Psoas muscle (tissue), 7 donors: ENCODE measurements at regions not wholly inside any gene's neighbourhood (a gene's known extent, or its start where the extent isn't known, plus 50 kb on each side); places are given as distances from the start of the nearest gene placed in this dataset.
"Not testable (repeated sequence)": the region's sequence is repeated elsewhere in the genome, so short reads cannot be mapped to it uniquely, and the experiment has no call there.

Experiments
- ATAC-seq, 4 donors: fragments of 200-7000 bp; cut with Tn5 transposase; one replicate each; pipeline ENCODE4 v1.9.1; 2020; ENCODE audit warnings: moderate library complexity in 3 of 4, mild to moderate bottlenecking in 2 of 4
- DNase-seq, 2 donors: peaks; one replicate each; pipeline ENCODE4 v3.0.0-alpha.2; 2020
- H3K27ac ChIP-seq: fragments of 200-600 bp; one replicate; pipeline ENCODE4 v1.8.0; 2022
- H3K27me3 ChIP-seq, 3 donors: fragments of 200-600 bp in 1 of 3; one replicate each; pipeline versions ENCODE4 v1.6.1 to v1.8.0; 2013 to 2022; ENCODE audit warnings: low read length in 2 of 3, mild to moderate bottlenecking in 2 of 3, moderate library complexity in 1 of 3; ENCODE audit not compliant: insufficient read depth in 3 of 3
- H3K36me3 ChIP-seq, 2 donors: fragments of 200-600 bp in 1 of 2; one replicate each; pipeline versions ENCODE4 v1.6.1 to v1.8.0; 2013 to 2022; ENCODE audit warnings: low read depth in 1 of 2, mild to moderate bottlenecking in 1 of 2, moderate library complexity in 1 of 2; ENCODE audit not compliant: insufficient read depth in 1 of 2
- H3K4me1 ChIP-seq: fragments of 200-600 bp; one replicate; pipeline ENCODE4 v1.8.0; 2022
- H3K4me3 ChIP-seq: fragments of 200-600 bp; one replicate; pipeline ENCODE4 v1.8.0; 2022; ENCODE audit warnings: mild to moderate bottlenecking
- H3K9me3 ChIP-seq: fragments of 200-600 bp; one replicate; pipeline ENCODE4 v1.8.0; 2022
- WGBS, 3 donors: extraction: QIAGEN DNeasy Blood & Tissue Kit; methylation state at CpG; one replicate each; pipeline versions ENCODE4 v1.1.6 to v1.1.7; 2013; 5-methylcytosine and 5-hydroxymethylcytosine counted together
- intact Hi-C, 2 donors: fragments of 100-400 bp; cut with DNase I; formaldehyde crosslinking; loops; one replicate each; pipeline versions ENCODE4 v1.11.0 to v1.14.2; 2022
- TF ChIP-seq, protein P1 (sequence below): fragments of 200-600 bp; IDR thresholded peaks from one replicate; pipeline ENCODE4 v1.8.0; 2022; ENCODE audit warnings: antibody characterized with exemption
- donor health status: healthy with polysubstance abuse.
- donor health status: DM: no; HTN: no; CAD: no; lungs with moderate emphysema.
- donor health status: Bipolar disorder and iron deficiency.
- donor health status: healthy.
- donor health status: DM: yes; HTN: yes; CAD: no.
- donor health status: DM: no; HTN: no; CAD: no.
- donor health status: DM: yes; HTN: yes; CAD: no.

DNA sequence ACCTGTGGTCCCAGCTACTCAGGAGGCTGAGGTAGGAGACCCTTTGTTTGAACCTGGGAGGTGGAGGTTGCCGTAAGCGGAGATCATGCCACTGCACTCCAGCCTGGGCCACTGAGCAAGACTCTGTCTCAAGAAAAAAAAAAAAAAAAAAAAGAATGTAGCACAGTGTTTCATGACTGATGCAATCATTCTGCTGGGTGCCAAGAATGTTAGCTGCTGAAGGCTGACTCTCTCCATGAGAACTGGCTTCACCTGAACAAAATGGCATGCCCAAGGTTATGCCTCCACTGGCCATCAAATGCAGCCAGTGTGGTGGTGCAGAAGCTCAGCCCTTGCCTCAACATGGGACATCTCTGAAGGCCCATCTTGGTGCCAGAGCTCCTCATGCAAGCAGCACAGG lies 412.1 kb downstream of the ADAM29 start:
- no peak for ATAC-seq
- intact Hi-C loops = no loop called here
- TF ChIP-seq, protein P1, sequence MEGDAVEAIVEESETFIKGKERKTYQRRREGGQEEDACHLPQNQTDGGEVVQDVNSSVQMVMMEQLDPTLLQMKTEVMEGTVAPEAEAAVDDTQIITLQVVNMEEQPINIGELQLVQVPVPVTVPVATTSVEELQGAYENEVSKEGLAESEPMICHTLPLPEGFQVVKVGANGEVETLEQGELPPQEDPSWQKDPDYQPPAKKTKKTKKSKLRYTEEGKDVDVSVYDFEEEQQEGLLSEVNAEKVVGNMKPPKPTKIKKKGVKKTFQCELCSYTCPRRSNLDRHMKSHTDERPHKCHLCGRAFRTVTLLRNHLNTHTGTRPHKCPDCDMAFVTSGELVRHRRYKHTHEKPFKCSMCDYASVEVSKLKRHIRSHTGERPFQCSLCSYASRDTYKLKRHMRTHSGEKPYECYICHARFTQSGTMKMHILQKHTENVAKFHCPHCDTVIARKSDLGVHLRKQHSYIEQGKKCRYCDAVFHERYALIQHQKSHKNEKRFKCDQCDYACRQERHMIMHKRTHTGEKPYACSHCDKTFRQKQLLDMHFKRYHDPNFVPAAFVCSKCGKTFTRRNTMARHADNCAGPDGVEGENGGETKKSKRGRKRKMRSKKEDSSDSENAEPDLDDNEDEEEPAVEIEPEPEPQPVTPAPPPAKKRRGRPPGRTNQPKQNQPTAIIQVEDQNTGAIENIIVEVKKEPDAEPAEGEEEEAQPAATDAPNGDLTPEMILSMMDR = no peak
- H3K27ac ChIP-seq = no peak overlapping the region
- no peaks in the 10 kb centered on the region for H3K9me3 ChIP-seq
- 96 to 100% (median 97%) methylated on average over 2 of the region's 2 CpGs for WGBS, 3 donors
- no peaks in the 10 kb centered on the region for H3K36me3 ChIP-seq
- no peaks in the 10 kb centered on the region for H3K4me1 ChIP-seq
- H3K4me3 ChIP-seq = no peak overlapping the region
- H3K27me3 ChIP-seq = no peaks in the 10 kb centered on the region
- no peak for DNase-seq

DNA sequence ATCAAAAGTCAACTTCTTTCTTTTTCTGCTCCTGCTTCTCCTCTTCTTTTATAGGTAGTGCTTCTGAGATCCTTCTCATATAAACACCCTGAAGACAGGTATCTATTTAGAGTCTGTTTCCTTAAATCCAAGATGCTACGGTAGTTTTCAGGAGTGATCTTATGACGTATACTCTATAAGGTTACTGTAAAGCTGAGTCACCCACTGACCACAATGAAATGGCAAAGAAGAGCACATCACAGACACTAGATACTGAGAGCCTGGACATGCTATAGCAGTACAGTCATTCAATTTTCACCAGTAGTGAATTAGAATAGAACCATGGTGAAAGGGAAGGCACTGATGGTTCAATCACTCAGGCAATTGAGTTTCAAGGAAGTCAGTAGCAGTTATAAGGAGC lies 412.5 kb downstream of the ADAM29 start:
- no peak for DNase-seq
- no peaks in the 10 kb centered on the region for H3K27me3 ChIP-seq
- TF ChIP-seq, protein P1 = no peak
- WGBS, 3 donors = 80 to 89% (median 84%) methylated on average over 2 of the region's 2 CpGs
- no peaks in the 10 kb centered on the region for H3K36me3 ChIP-seq
- H3K4me3 ChIP-seq = no peak overlapping the region
- no peak overlapping the region for H3K27ac ChIP-seq
- intact Hi-C loops = no loop called here
- no peaks in the 10 kb centered on the region for H3K4me1 ChIP-seq
- no peaks in the 10 kb centered on the region for H3K9me3 ChIP-seq
- ATAC-seq = no peak

DNA sequence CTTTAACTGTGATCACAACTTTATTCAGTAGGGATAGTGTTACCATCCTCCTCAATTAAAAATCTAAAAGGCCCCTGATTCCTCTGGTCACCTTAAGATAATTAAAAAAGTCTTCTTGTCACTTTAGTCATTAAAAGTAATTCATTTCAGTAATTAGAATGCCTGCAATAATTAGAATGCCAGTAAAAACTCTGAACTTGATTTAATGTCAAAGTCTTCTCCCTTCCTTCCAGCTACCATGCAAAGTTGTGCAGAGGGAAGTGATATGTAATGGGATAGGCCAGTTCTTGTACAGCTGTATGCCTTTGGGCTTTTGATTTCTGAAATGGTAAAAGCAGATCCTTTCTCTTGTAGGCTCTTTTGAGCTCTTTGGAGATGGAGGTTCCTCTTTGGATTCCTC lies 417.2 kb downstream of the ADAM29 start:
- DNase-seq = no peak
- no peak overlapping the region for H3K4me3 ChIP-seq
- intact Hi-C loops = no loop called here
- H3K36me3 ChIP-seq = no peaks in the 10 kb centered on the region
- H3K4me1 ChIP-seq = no peaks in the 10 kb centered on the region
- no peak overlapping the region for H3K27ac ChIP-seq
- H3K9me3 ChIP-seq = no peaks in the 10 kb centered on the region
- TF ChIP-seq, protein P1 = no peak
- H3K27me3 ChIP-seq = no peaks in the 10 kb centered on the region
- ATAC-seq = no peak

DNA sequence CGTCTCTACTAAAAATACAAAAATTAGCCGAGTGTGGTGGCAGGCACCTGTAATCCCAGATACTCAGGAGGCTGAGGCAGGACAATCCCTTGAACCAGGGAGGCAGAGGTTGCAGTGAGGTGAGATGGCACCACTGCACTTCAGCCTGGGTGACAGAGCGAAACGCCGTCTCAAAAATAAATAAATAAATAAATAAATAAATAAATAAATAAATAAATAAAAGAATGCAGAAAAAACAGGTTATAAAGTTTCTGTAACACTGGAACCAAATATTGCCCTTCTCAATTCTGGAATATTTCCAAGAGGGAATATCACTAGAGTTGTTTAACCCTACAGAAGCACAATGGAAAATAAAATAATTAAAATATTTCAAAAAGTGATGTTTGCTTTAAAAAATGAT lies 418.4 kb downstream of the ADAM29 start:
- H3K27ac ChIP-seq, H3K4me3 ChIP-seq, ATAC-seq, H3K36me3 ChIP-seq, DNase-seq, intact Hi-C loops, H3K27me3 ChIP-seq, H3K9me3 ChIP-seq, H3K4me1 ChIP-seq: not testable (repeated sequence)
- WGBS, 3 donors = 92 to 97% (median 94%) methylated on average over 5 of the region's 5 CpGs

DNA sequence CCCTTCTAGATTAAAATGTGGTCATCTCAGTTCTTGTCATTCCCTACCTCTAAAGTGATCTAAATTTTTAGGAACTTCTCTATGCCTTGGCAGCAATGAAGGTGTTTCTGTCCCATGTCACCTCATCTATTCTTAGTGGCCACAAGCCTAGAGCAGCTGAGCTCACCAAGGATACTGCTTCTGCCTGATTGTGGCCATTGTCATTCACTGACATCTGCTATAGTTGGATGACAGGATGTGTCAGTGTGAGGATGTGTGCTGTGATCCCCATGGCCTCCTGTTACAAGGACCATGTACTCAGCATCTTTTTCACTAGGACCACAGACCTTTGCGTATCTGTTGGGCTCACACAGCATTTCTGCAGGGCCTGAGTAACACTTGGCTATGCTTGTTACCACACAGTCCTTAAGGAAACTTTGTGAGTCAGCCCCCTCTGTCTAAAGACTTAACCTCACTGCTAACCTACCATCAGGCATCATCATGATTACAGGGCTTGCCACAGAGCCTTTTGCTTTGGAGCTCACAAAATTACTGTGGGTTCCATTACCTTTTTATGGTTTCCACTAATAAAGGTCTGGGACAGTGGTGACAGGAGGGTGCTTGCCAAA lies 421.0 kb downstream of the ADAM29 start:
- intact Hi-C loops = no loop called here
- TF ChIP-seq, protein P1 = no peak
- no peak for DNase-seq
- H3K27me3 ChIP-seq = no peaks in the 10 kb centered on the region
- H3K4me3 ChIP-seq = no peak overlapping the region
- no peaks in the 10 kb centered on the region for H3K36me3 ChIP-seq
- no peaks in the 10 kb centered on the region for H3K4me1 ChIP-seq
- ATAC-seq = no peak
- 83 to 91% (median 88%) methylated on average over 1 of the region's 1 CpG for WGBS, 3 donors
- no peaks in the 10 kb centered on the region for H3K9me3 ChIP-seq
- H3K27ac ChIP-seq = no peak overlapping the region
